ENCODE measurements at regions not wholly inside any gene's neighbourhood (a gene's known extent, or its start where the extent isn't known, plus 50 kb on each side); places are given as distances from the start of the nearest gene placed in this dataset.

GRCh38 chr14:45891417-45892080 is 638.5 kb upstream of the MIS18BP1 start:
- H2BK5ac ChIP-seq (ENCODE audit: low read depth, low read length, poor library complexity, severe bottlenecking), result no peak overlapping the region
- H3K27me3 ChIP-seq (ENCODE audit: control insufficient read depth, insufficient read depth, low read length), result no peaks in the 10 kb centered on the region
- H3K4me2 ChIP-seq (ENCODE audit: low read depth, low read length), result no peak overlapping the region
- in situ Hi-C loops (cut with MboI; ENCODE audit: low sequenced_read_pairs), result no loop called here
- H4K8ac ChIP-seq (ENCODE audit: low read depth in 2 of 2, low read length in 2 of 2), result no peak overlapping the region
- H3K4me1 ChIP-seq (ENCODE audit: control insufficient read depth, insufficient read depth, low read length), result no peaks in the 10 kb centered on the region
- no peak overlapping the region for H2BK15ac ChIP-seq (ENCODE audit: low read depth, low read length)
- WGBS, 2 experiments (ENCODE audit: extremely low coverage in 2 of 2, insufficient read length in 1 of 2), result no CpG with 5 or more reads among the region's 18 CpGs
- no peak overlapping the region for H2AK5ac ChIP-seq (ENCODE audit: low read depth, low read length)
- no peak overlapping the region for H2BK20ac ChIP-seq (ENCODE audit: low read depth, low read length)
- no peak overlapping the region for H3K4me3 ChIP-seq (ENCODE audit: insufficient read depth, low read depth, low read length)
- no peak overlapping the region for H3K27ac ChIP-seq (ENCODE audit: insufficient read depth, low read length)
- H3K4ac ChIP-seq (ENCODE audit: low read depth, low read length), result no peak overlapping the region
- BruUV-seq (replicated peaks), result no TSS peak
- no peak for DNase-seq
- H4K20me1 ChIP-seq (ENCODE audit: insufficient read depth, low read length), result no peaks in the 10 kb centered on the region
- dilution Hi-C loops (cut with HindIII; ENCODE audit: low sequenced_read_pairs, unreplicated experiment), result no loop called here
- H3K79me1 ChIP-seq (ENCODE audit: low read depth in 1 of 2, low read length in 2 of 2), result no peaks in the 10 kb centered on the region
- intact Hi-C loops (cut with micrococcal nuclease), result no loop called here
- H3K9me3 ChIP-seq (ENCODE audit: control insufficient read depth, insufficient read depth, low read length), result peaks cover 9% of the 10 kb centered on the region
- H4K5ac ChIP-seq (ENCODE audit: low read depth, low read length), result no peak overlapping the region
- POLR2A ChIA-PET (ENCODE audit: unreplicated experiment), result no interaction called here
- no peak overlapping the region for H3K9ac ChIP-seq (ENCODE audit: low read depth, low read length)
- no peak overlapping the region for H3K18ac ChIP-seq (ENCODE audit: low read depth, low read length)
- ATAC-seq (ENCODE audit: low read depth), result no peak
- CTCF ChIA-PET, result no interaction called here
- H3K9me1 ChIP-seq (ENCODE audit: insufficient read depth, low read length), result no peaks in the 10 kb centered on the region
- H3K56ac ChIP-seq (ENCODE audit: extremely low read depth, insufficient read depth, low read length), result no peak overlapping the region
- no peak overlapping the region for H3K14ac ChIP-seq (replicated peaks; ENCODE audit: low read depth, low read length)
- H2AFZ ChIP-seq (replicated peaks; ENCODE audit: low read length, poor library complexity), result no peak overlapping the region
- no peak overlapping the region for H2AK9ac ChIP-seq (replicated peaks; ENCODE audit: low read depth, low read length, poor library complexity)
- TF ChIP-seq CTCF (conservative IDR thresholded peaks at IDR 0.05; ENCODE audit: low read depth, low read length) (no peak), NFE2L2 (IDR thresholded peaks at IDR 0.05; ENCODE audit: low read depth, low read length) (no peak), CEBPB (IDR thresholded peaks at IDR 0.05; ENCODE audit: low read depth, low read length) (no peak), POLR2A (IDR thresholded peaks at IDR 0.05; ENCODE audit: low read depth, low read length) (no peak), USF2 (IDR thresholded peaks at IDR 0.05; ENCODE audit: low read depth, low read length) (no peak), RCOR1 (IDR thresholded peaks at IDR 0.05; ENCODE audit: insufficient replicate concordance, low read length) (no peak), BHLHE40 (IDR thresholded peaks at IDR 0.05; ENCODE audit: low read depth, low read length) (no peak), RAD21 (IDR thresholded peaks at IDR 0.05; ENCODE audit: low read length) (no peak), FOS (IDR thresholded peaks at IDR 0.05; ENCODE audit: low read depth, low read length) (no peak), RFX5 (IDR thresholded peaks at IDR 0.05; ENCODE audit: low read depth, low read length) (no peak), CHD1 (IDR thresholded peaks at IDR 0.05; ENCODE audit: low read depth, low read length) (no peak), MAZ (IDR thresholded peaks at IDR 0.05; ENCODE audit: borderline replicate concordance, low read depth, low read length) (no peak), MAFK (IDR thresholded peaks at IDR 0.05; ENCODE audit: low read depth, low read length) (no peak), MXI1 (IDR thresholded peaks at IDR 0.05; ENCODE audit: borderline replicate concordance, low read depth, low read length) (no peak), SMC3 (IDR thresholded peaks at IDR 0.05; ENCODE audit: low read depth, low read length) (no peak), ELK1 (IDR thresholded peaks at IDR 0.05; ENCODE audit: borderline replicate concordance, low read depth, low read length) (no peak)
- no peak overlapping the region for H4K91ac ChIP-seq (ENCODE audit: insufficient read depth, low read depth, low read length)
- H2BK120ac ChIP-seq (ENCODE audit: low read depth, low read length), result no peak overlapping the region
- no peak overlapping the region for H3K23ac ChIP-seq (ENCODE audit: low read depth, low read length)
- H3K36me3 ChIP-seq (ENCODE audit: control insufficient read depth, insufficient read depth, low read length), result no peaks in the 10 kb centered on the region
